Spleen (tissue), 11 donors: ENCODE measurements at regions not wholly inside any gene's neighbourhood (a gene's known extent, or its start where the extent isn't known, plus 50 kb on each side); places are given as distances from the start of the nearest gene placed in this dataset.
"Not testable (repeated sequence)": the region's sequence is repeated elsewhere in the genome, so short reads cannot be mapped to it uniquely, and the experiment has no call there.

Experiments
- DNase-seq: peaks from one replicate; pipeline ENCODE4 v3.0.0-alpha.2; 2020
- H3K27ac ChIP-seq, 8 donors: fragments of 200-600 bp; sonication (generic) in 7 of 8; 1 replicate in 4 of 8; 2 replicates in 4 of 8; pipeline versions ENCODE4 v1.5.0 to v1.8.0; 2016 to 2021; ENCODE audit warnings: inconsistent platforms in 4 of 8, mild to moderate bottlenecking in 4 of 8, moderate library complexity in 1 of 8
- H3K27me3 ChIP-seq, 7 donors: fragments of 200-600 bp; sonication (generic) in 6 of 7; replicated peaks in 1 of 7; 1 replicate in 4 of 7; 2 replicates in 3 of 7; pipeline versions ENCODE4 v1.5.0 to v1.8.0; 2016 to 2021; ENCODE audit warnings: inconsistent platforms in 3 of 7, mild to moderate bottlenecking in 1 of 7
- H3K36me3 ChIP-seq, 6 donors: fragments of 200-600 bp; sonication (generic) in 5 of 6; 1 replicate in 4 of 6; 2 replicates in 2 of 6; pipeline versions ENCODE4 v1.5.0 to v1.8.0; 2016 to 2021; ENCODE audit warnings: inconsistent platforms in 2 of 6
- H3K4me1 ChIP-seq, 6 donors: fragments of 200-600 bp; sonication (generic) in 5 of 6; 1 replicate in 3 of 6; 2 replicates in 3 of 6; pipeline versions ENCODE4 v1.5.0 to v1.8.0; 2016 to 2021; ENCODE audit warnings: inconsistent platforms in 3 of 6
- H3K4me3 ChIP-seq, 8 donors: fragments of 200-600 bp; sonication (generic) in 7 of 8; 1 replicate in 4 of 8; 2 replicates in 4 of 8; pipeline versions ENCODE4 v1.5.0 to v1.8.0; 2016 to 2021; ENCODE audit warnings: inconsistent platforms in 4 of 8, mild to moderate bottlenecking in 4 of 8, moderate library complexity in 2 of 8
- H3K9me3 ChIP-seq, 8 donors: fragments of 200-600 bp; sonication (generic) in 7 of 8; 1 replicate in 4 of 8; 2 replicates in 4 of 8; pipeline versions ENCODE4 v1.5.0 to v1.8.0; 2016 to 2021; ENCODE audit warnings: inconsistent platforms in 4 of 8
- POLR2A ChIP-seq, 3 donors: fragments of 450-650 bp; IDR thresholded peaks; one replicate each; pipeline ENCODE4 v1.5.1; 2017; ENCODE audit warnings: antibody characterized with exemption in 3 of 3, mild to moderate bottlenecking in 1 of 3
- POLR2AphosphoS5 ChIP-seq, 3 donors: sonication (generic); formaldehyde crosslinking; IDR thresholded peaks; one replicate each; pipeline ENCODE4 v1.5.1; 2017; ENCODE audit warnings: antibody characterized with exemption in 3 of 3
- WGBS, 5 donors: extraction: QIAGEN DNeasy Blood & Tissue Kit in 3 of 5; methylation state at CpG; one replicate each; pipeline versions ENCODE4 v1.1.5 to v1.1.7; 2013 to 2018; 5-methylcytosine and 5-hydroxymethylcytosine counted together
- intact Hi-C: fragments of 100-400 bp; cut with DNase I; formaldehyde crosslinking; loops from one replicate; pipeline ENCODE4 v1.15.0; 2023; ENCODE audit warnings: low total_unique reads
- TF ChIP-seq, protein P1 (sequence below), 11 experiments: fragments of 200-600 bp in 7 of 11; fragments of 450-650 bp in 4 of 11; sonication (generic) in 4 of 11; IDR thresholded peaks in 8 of 11; conservative IDR thresholded peaks in 3 of 11; 1 replicate in 7 of 11; 2 replicates in 4 of 11; pipeline versions ENCODE4 v1.4.0 to v1.8.0; 2016 to 2021; ENCODE audit warnings: antibody characterized with exemption in 11 of 11, inconsistent platforms in 4 of 11, mild to moderate bottlenecking in 1 of 11
- donor health status: healthy with polysubstance abuse.
- donor health status: DM: no; HTN: no; CAD: no; lungs with moderate emphysema.
- donor health status: DM: no; HTN: no; CAD: no.
- donor health status: Bipolar disorder and iron deficiency.
- donor health status: healthy.
- donor health status: DM: no; HTN: no; CAD: no.
- donor health status: DM: yes; HTN: yes; CAD: no.

DNA sequence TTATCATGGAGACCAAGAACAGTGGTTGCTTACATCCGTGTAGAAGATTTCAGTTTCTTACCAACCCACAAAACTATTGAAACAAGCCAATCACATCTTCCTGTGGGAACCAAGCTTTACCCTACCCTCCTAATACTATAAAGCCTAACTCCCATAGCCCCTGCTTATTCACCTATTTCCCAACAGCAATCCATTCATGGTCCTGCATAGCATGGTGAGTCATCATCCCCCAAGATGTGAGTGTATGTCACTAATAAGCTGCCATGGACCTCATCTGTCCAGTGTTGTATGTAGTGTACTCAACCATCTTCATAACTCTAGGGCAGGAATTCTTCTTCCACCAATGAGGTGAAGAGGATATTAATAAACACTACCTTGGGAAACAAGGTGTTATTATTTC is 1620.4 kb upstream of the FLRT2 start:
- Histone ChIP-seq H3K27ac (no peak overlapping the region), H3K27me3 (no peaks in the 10 kb centered on the region), H3K9me3 (peaks cover 0 to 8% (median 0%) of the 10 kb centered on the region in 8 donors), H3K4me3 (no peak overlapping the region), H3K36me3 (no peaks in the 10 kb centered on the region), H3K4me1 (no peaks in the 10 kb centered on the region)
- intact Hi-C loops, result no loop called here
- WGBS, 5 donors, result 82 to 92% (median 88%) methylated on average over 1 of the region's 1 CpG
- DNase-seq, result no peak
- TF ChIP-seq POLR2AphosphoS5 (IDR thresholded peaks at IDR 0.05) (no peak), POLR2A (IDR thresholded peaks at IDR 0.05) (no peak)
- TF ChIP-seq, protein P1, sequence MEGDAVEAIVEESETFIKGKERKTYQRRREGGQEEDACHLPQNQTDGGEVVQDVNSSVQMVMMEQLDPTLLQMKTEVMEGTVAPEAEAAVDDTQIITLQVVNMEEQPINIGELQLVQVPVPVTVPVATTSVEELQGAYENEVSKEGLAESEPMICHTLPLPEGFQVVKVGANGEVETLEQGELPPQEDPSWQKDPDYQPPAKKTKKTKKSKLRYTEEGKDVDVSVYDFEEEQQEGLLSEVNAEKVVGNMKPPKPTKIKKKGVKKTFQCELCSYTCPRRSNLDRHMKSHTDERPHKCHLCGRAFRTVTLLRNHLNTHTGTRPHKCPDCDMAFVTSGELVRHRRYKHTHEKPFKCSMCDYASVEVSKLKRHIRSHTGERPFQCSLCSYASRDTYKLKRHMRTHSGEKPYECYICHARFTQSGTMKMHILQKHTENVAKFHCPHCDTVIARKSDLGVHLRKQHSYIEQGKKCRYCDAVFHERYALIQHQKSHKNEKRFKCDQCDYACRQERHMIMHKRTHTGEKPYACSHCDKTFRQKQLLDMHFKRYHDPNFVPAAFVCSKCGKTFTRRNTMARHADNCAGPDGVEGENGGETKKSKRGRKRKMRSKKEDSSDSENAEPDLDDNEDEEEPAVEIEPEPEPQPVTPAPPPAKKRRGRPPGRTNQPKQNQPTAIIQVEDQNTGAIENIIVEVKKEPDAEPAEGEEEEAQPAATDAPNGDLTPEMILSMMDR (IDR thresholded peaks at IDR 0.05 in 8 of 11, conservative IDR thresholded peaks at IDR 0.05 in 3 of 11), result no peak

DNA sequence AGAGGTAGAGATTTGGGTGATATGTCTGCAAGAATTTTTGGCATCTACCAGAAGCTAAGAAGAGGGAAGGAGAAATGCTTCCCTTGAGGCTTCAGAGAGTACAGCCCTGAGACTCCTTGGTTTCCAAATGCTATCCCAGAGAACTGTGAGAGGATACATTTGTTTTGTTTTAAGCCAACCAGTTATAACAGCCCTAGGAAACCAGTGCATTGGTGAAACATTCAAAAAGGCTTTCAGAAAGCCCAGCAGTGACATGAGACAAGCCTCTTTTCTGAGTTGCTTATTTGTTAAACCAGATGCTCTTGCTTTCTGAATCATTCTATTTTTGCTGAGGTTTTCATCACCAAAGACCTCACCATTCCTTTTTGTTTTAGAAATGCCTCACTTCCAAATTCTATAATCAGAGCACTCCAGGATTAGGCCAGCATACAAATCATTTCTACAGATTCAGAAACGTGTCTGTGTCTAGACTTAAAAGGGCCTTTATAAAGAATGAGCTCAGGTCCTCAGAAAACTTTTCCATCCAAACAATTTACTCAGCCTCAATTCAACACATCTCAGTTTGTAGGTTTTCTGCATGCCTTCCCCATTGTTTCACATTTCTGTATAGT is 1617.8 kb upstream of the FLRT2 start:
- Histone ChIP-seq H3K9me3 (peaks cover 0 to 8% (median 0%) of the 10 kb centered on the region in 8 donors), H3K27me3 (no peaks in the 10 kb centered on the region), H3K4me1 (no peaks in the 10 kb centered on the region), H3K4me3 (no peak overlapping the region), H3K27ac (no peak overlapping the region), H3K36me3 (no peaks in the 10 kb centered on the region)
- TF ChIP-seq POLR2AphosphoS5 (IDR thresholded peaks at IDR 0.05) (no peak), POLR2A (IDR thresholded peaks at IDR 0.05) (no peak)
- TF ChIP-seq, protein P1 (IDR thresholded peaks at IDR 0.05 in 8 of 11, conservative IDR thresholded peaks at IDR 0.05 in 3 of 11), result no peak
- no peak for DNase-seq
- intact Hi-C loops, result no loop called here
- 43 to 60% (median 51%) methylated on average over 1 of the region's 1 CpG for WGBS, 5 donors

DNA sequence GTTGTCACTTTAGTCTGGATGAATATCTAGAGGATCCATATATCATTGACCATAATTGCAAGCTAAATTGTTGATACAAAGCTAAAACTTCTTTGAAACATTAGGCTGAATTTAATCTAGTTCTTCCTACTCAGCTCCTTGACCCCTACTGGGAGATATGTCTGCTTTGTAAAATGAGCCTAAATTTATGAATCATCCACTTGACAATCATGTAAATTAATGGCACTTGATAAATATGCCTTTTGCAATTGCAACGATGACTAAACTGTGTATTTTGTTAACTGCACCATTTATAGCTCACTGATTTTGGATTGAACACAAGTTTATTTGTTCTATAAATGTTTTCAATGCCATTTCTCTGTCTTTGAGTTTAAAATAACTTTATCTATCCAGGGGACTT is 1616.5 kb upstream of the FLRT2 start:
- intact Hi-C loops, result no loop called here
- WGBS, 5 donors, result 56 to 78% (median 74%) methylated on average over 1 of the region's 1 CpG
- Histone ChIP-seq H3K4me1 (no peaks in the 10 kb centered on the region), H3K27me3 (no peaks in the 10 kb centered on the region), H3K4me3 (no peak overlapping the region), H3K27ac (no peak overlapping the region), H3K36me3 (no peaks in the 10 kb centered on the region), H3K9me3 (peaks cover 0 to 4% (median 0%) of the 10 kb centered on the region in 8 donors)
- TF ChIP-seq POLR2AphosphoS5 (IDR thresholded peaks at IDR 0.05) (no peak), POLR2A (IDR thresholded peaks at IDR 0.05) (no peak)
- TF ChIP-seq, protein P1 (IDR thresholded peaks at IDR 0.05 in 8 of 11, conservative IDR thresholded peaks at IDR 0.05 in 3 of 11), result no peak
- DNase-seq, result no peak

DNA sequence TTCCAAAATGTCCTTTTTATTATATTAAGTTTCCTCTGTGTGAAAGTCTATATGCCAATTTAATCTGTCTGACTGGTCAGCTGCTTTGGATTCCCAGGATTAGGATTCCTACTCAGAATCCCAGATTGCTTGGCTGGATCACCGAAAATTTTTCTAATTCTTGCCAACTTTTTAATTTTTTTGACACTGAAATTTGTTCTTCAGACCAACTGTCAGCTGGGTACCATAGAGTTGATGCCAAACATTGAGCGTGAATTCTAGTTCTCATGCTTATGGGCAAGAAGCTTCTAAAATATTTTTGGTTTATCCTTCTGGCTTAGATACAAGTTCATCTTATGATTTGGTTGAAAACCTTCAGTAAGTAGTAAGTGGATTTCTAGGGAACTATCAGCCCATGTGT is 1611.4 kb upstream of the FLRT2 start:
- no peak overlapping the region for H3K4me3 ChIP-seq
- TF ChIP-seq POLR2AphosphoS5 (IDR thresholded peaks at IDR 0.05) (no peak), POLR2A (IDR thresholded peaks at IDR 0.05) (no peak)
- TF ChIP-seq, protein P1 (IDR thresholded peaks at IDR 0.05 in 8 of 11, conservative IDR thresholded peaks at IDR 0.05 in 3 of 11), result no peak
- no peak overlapping the region for H3K27ac ChIP-seq
- no peak for DNase-seq
- H3K4me1 ChIP-seq, result no peaks in the 10 kb centered on the region
- no peaks in the 10 kb centered on the region for H3K27me3 ChIP-seq
- H3K36me3 ChIP-seq, result no peaks in the 10 kb centered on the region
- intact Hi-C loops, result no loop called here
- peaks cover 0 to 7% (median 0%) of the 10 kb centered on the region in 8 donors for H3K9me3 ChIP-seq
- WGBS, 5 donors, result 73 to 92% (median 80%) methylated on average over 2 of the region's 2 CpGs

DNA sequence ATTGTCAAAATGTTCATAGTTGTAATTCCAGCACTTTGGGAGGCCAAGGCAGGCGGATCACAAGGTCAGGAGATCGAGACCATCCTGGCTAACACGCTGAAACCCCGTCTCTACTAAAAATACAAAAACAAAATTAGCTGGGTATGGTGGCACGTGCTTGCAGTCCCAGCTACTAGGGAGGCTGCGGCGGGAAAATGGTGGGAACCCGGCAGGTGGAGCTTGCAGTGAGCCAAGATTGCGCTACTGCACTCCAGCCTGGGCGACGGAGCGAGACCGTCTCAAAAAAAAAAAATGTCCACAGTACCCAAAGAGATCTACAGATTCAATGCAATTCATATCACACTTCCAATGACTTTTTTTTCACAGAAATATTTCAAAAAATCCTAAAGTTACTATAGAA is 1610.3 kb upstream of the FLRT2 start:
- H3K36me3 ChIP-seq, H3K4me1 ChIP-seq, H3K27ac ChIP-seq, H3K4me3 ChIP-seq, intact Hi-C loops, DNase-seq, H3K27me3 ChIP-seq: not testable (repeated sequence)
- 93 to 97% (median 95%) methylated on average over 13 of the region's 13 CpGs for WGBS, 5 donors
- peaks cover 0 to 16% (median 2%) of the 10 kb centered on the region in 8 donors for H3K9me3 ChIP-seq
